HUES48 (cell line): ENCODE measurements at regions not wholly inside any gene's neighbourhood (a gene's known extent, or its start where the extent isn't known, plus 50 kb on each side); places are given as distances from the start of the nearest gene placed in this dataset.

Experiments used
- H3K27ac ChIP-seq: one replicate; pipeline ENCODE4 v1.7.0; 2013; ENCODE audit warnings: low read depth, low read length, inconsistent platforms
- H3K27me3 ChIP-seq: 2 replicates; pipeline ENCODE4 v1.6.1; 2013; ENCODE audit warnings: mild to moderate bottlenecking, low read length; ENCODE audit not compliant: control insufficient read depth, insufficient read depth
- H3K36me3 ChIP-seq: 2 replicates; pipeline ENCODE4 v1.6.1; 2013; ENCODE audit warnings: low read length; ENCODE audit not compliant: control insufficient read depth, insufficient read depth
- H3K4me1 ChIP-seq: 2 replicates; pipeline ENCODE4 v1.6.1; 2013; ENCODE audit warnings: mild to moderate bottlenecking, low read length; ENCODE audit not compliant: control insufficient read depth, insufficient read depth
- H3K4me3 ChIP-seq: 2 replicates; pipeline ENCODE4 v1.5.1; 2013; ENCODE audit warnings: mild to moderate bottlenecking, low read depth, low read length
- H3K9ac ChIP-seq: 2 replicates; pipeline ENCODE4 v1.6.1; 2013; ENCODE audit warnings: mild to moderate bottlenecking, low read depth, low read length, moderate library complexity
- H3K9me3 ChIP-seq: 2 replicates; pipeline ENCODE4 v1.6.1; 2013; ENCODE audit warnings: low read length; ENCODE audit not compliant: control insufficient read depth, insufficient read depth

- H3K9me3 ChIP-seq: no peaks in the 10 kb centered on the region
- no peak overlapping the region for H3K9ac ChIP-seq
- no peak overlapping the region for H3K27ac ChIP-seq
- H3K36me3 ChIP-seq: no peaks in the 10 kb centered on the region
- no peaks in the 10 kb centered on the region for H3K4me1 ChIP-seq
- H3K27me3 ChIP-seq: no peaks in the 10 kb centered on the region
- H3K4me3 ChIP-seq: no peak overlapping the region
Observed at GRCh38 chr10:81040940-81041339, 503.2 kb downstream of the SH2D4B start.

DNA sequence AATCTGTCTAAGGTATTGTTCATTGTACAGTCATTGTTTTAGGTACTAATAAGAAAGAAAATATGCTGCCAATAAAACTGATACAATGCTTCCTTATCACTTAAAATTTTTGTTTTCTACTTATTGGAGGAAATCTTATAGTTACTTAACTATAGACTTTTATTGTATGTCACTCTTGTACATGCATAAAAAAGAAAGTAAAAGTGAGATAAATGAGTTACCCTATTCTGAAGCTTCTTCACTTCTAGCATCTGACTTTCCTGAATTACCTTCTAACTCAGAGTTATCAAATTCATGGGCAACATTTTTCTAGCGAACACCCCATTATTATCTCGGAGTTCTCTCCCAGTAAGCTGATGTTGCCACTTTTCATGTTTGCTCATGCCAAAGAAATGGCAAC, 504.9 kb downstream of the SH2D4B start:
- no peaks in the 10 kb centered on the region for H3K4me1 ChIP-seq
- H3K9me3 ChIP-seq: no peaks in the 10 kb centered on the region
- no peak overlapping the region for H3K4me3 ChIP-seq
- H3K27ac ChIP-seq: no peak overlapping the region
- H3K27me3 ChIP-seq: no peaks in the 10 kb centered on the region
- no peaks in the 10 kb centered on the region for H3K36me3 ChIP-seq
- no peak overlapping the region for H3K9ac ChIP-seq

DNA sequence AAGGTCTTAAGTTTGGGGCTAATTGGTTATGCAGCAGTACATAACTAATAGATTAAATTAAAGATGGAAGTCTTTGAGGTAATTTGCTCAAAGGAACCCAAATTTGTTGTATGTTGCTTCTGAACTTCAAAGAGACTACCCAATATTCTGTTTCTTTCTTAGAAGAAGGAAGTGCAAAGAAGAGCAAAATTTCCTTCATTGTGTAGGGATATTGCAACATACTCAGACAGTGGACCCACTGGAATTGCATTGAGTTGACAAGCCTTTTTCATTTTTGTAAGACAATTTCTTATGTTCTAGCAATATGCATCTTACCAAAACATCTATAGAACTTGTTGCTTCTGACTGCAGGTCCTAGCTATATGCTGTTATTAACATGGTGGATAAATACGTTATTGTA, 527.8 kb downstream of the SH2D4B start:
- Histone ChIP-seq H3K27me3 (no peaks in the 10 kb centered on the region), H3K4me3 (no peak overlapping the region), H3K9ac (no peak overlapping the region), H3K4me1 (no peaks in the 10 kb centered on the region), H3K27ac (no peak overlapping the region), H3K36me3 (no peaks in the 10 kb centered on the region), H3K9me3 (no peaks in the 10 kb centered on the region)

DNA sequence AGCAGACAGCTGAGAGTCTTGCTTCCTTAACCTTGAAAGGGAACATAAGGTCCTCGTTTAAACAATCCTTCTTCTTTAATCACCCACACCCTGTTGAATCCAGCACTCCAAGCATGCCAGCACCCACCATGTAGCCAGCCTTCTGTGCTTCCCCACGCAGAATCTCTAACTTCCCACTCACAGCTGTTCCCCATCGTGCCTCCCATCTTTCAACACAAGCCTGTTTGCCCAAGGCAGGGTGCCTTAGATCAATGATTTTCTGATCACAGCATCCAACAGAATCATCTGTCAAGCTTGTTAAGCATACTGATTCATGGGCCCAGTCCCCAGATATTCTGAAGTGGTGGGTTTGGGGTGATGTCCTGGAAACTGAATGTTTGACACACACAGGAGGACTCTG, 530.8 kb downstream of the SH2D4B start:
- Histone ChIP-seq H3K36me3 (no peaks in the 10 kb centered on the region), H3K27ac (no peak overlapping the region), H3K4me1 (no peaks in the 10 kb centered on the region), H3K9ac (no peak overlapping the region), H3K4me3 (no peak overlapping the region), H3K9me3 (no peaks in the 10 kb centered on the region), H3K27me3 (no peaks in the 10 kb centered on the region)

GRCh38 chr10:81071087-81071796, 533.5 kb downstream of the SH2D4B start:
- H3K27me3 ChIP-seq: no peaks in the 10 kb centered on the region
- no peaks in the 10 kb centered on the region for H3K36me3 ChIP-seq
- H3K4me1 ChIP-seq: no peaks in the 10 kb centered on the region
- no peak overlapping the region for H3K27ac ChIP-seq
- H3K4me3 ChIP-seq: no peak overlapping the region
- no peak overlapping the region for H3K9ac ChIP-seq
- H3K9me3 ChIP-seq: no peaks in the 10 kb centered on the region

DNA sequence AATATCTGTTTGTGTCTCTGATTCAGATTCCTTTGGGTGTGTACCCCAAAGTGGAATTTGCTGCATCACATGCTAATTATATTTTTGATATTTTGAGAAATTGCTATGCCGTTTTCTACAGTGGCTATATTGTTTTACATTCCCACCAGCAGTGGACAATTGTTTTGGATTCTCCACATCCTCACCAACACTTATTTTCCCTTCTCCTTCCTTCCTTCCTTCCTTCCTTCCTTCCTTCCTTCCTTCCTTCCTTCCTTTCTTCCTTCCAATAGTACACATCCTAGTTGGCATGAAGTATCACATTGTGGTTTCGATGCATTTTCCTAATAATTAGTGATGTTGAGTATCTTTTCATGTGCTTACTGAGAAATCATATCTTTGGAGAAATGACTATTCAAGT, 535.5 kb downstream of the SH2D4B start:
- Histone ChIP-seq H3K27me3 (no peaks in the 10 kb centered on the region), H3K9ac (no peak overlapping the region), H3K9me3 (no peaks in the 10 kb centered on the region), H3K36me3 (no peaks in the 10 kb centered on the region), H3K4me1 (no peaks in the 10 kb centered on the region), H3K4me3 (no peak overlapping the region), H3K27ac (no peak overlapping the region)

- Histone ChIP-seq H3K27ac (no peak overlapping the region), H3K27me3 (no peaks in the 10 kb centered on the region), H3K9ac (no peak overlapping the region)
Observed at GRCh38 chr10:81081887-81082620, 544.4 kb downstream of the SH2D4B start.

DNA sequence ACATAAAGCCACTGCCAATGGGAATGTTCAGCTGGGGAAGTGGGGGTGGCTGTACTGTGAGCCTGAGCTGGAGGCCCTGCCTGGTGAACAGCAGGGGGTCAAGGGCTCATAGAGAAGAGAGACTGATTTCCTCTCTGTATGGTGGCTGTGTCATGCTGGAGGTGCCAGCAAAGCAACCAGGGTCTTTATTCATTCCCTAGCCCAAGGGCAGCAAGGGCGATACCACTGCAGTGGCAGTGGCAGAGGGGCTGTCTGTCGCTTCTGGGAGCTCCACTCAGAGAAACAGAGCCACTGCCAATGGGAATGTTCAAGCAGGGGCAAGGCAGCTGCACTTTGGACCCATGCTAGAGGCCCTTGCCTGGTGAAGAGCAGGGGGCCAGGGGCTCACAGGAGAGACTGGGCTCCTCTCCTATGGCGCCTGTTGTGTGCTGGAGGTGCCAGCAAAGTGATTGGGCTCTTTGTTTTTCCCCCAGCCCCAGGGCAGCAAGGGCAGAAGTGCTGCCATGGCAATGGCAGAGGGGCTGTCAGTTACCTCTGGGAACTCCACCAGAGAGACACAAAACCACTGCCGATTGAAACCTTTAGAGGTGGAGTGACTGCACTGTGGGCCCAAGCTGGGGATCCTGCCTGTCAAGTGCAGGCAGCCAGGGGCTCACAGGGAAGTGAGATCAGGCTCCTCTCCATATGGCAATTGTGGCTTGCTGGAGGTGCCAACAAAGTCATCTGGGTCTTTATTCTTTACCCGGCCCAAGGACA, 545.1 kb downstream of the SH2D4B start:
- no peak overlapping the region for H3K4me3 ChIP-seq
- H3K27ac ChIP-seq: no peak overlapping the region
- no peak overlapping the region for H3K9ac ChIP-seq
- H3K36me3 ChIP-seq: no peaks in the 10 kb centered on the region
- H3K27me3 ChIP-seq: no peaks in the 10 kb centered on the region
- H3K4me1 ChIP-seq: 0 out of 2 replicates have a peak, but pooled peaks cover 4% of the 10 kb centered on the region
- no peaks in the 10 kb centered on the region for H3K9me3 ChIP-seq

More at GRCh38 chr10:81081887-81082620, 544.4 kb downstream of the SH2D4B start:
- Histone ChIP-seq H3K4me1 (0 out of 2 replicates have a peak, but pooled peaks cover 4% of the 10 kb centered on the region), H3K4me3 (no peak overlapping the region), H3K36me3 (no peaks in the 10 kb centered on the region), H3K9me3 (no peaks in the 10 kb centered on the region)

DNA sequence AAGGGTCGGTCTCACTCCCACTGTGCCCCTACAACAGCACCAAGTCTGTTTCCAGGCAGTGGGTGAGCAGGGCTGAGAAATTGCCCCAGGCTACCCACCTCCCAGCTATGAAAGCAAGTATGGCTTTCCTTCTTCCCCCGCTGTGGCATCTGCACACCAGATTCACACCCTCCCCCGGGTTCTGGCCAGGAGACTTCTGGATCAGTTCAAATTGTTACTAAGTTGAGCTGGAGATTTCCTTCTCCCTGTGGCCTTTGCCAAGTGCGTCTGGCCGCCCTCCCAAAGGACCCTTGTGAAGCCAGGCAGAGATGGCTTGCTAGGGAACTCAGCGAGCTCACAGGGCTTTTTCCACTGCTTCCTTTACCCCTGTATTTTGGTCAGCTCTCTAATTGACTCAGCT, 555.4 kb downstream of the SH2D4B start:
- Histone ChIP-seq H3K9ac (no peak overlapping the region), H3K4me3 (no peak overlapping the region), H3K36me3 (no peaks in the 10 kb centered on the region), H3K9me3 (no peaks in the 10 kb centered on the region), H3K4me1 (no peaks in the 10 kb centered on the region), H3K27me3 (no peaks in the 10 kb centered on the region), H3K27ac (no peak overlapping the region)

GRCh38 chr10:81095238-81095637, 557.5 kb downstream of the SH2D4B start:
- H3K4me1 ChIP-seq: no peaks in the 10 kb centered on the region
- no peaks in the 10 kb centered on the region for H3K36me3 ChIP-seq
- H3K9me3 ChIP-seq: no peaks in the 10 kb centered on the region
- H3K9ac ChIP-seq: no peak overlapping the region
- H3K27me3 ChIP-seq: no peaks in the 10 kb centered on the region
- no peak overlapping the region for H3K27ac ChIP-seq
- H3K4me3 ChIP-seq: no peak overlapping the region

- H3K27me3 ChIP-seq: no peaks in the 10 kb centered on the region
- no peaks in the 10 kb centered on the region for H3K4me1 ChIP-seq
- H3K36me3 ChIP-seq: no peaks in the 10 kb centered on the region
- H3K4me3 ChIP-seq: no peak overlapping the region
- no peak overlapping the region for H3K27ac ChIP-seq
- H3K9me3 ChIP-seq: no peaks in the 10 kb centered on the region
- no peak overlapping the region for H3K9ac ChIP-seq
Observed at GRCh38 chr10:81096558-81096957, 558.9 kb downstream of the SH2D4B start.
